Left lung (tissue), 4 donors: ENCODE measurements at regions not wholly inside any gene's neighbourhood (a gene's known extent, or its start where the extent isn't known, plus 50 kb on each side); places are given as distances from the start of the nearest gene placed in this dataset.

Source experiments
- ATAC-seq: fragments of 200-7000 bp; cut with Tn5 transposase; one replicate; pipeline ENCODE4 v1.9.1; 2020; ENCODE audit warnings: moderate library complexity
- DNase-seq, 4 donors: peaks; one replicate each; pipeline ENCODE4 v3.0.0-alpha.2; 2013 to 2020
- H3K27ac ChIP-seq, 2 donors: fragments of 200-600 bp; sonication (generic) in 1 of 2; one replicate each; pipeline versions ENCODE4 v1.5.0 to v1.8.0; 2020 to 2021
- H3K27me3 ChIP-seq, 2 donors: fragments of 200-600 bp; sonication (generic) in 1 of 2; one replicate each; pipeline versions ENCODE4 v1.5.0 to v1.8.0; 2020 to 2021
- H3K36me3 ChIP-seq, 2 donors: fragments of 200-600 bp; sonication (generic) in 1 of 2; one replicate each; pipeline versions ENCODE4 v1.5.0 to v1.8.0; 2020 to 2021
- H3K4me1 ChIP-seq, 2 donors: fragments of 200-600 bp; one replicate each; pipeline ENCODE4 v1.8.0; 2021
- H3K4me3 ChIP-seq, 2 donors: fragments of 200-600 bp; sonication (generic) in 1 of 2; one replicate each; pipeline versions ENCODE4 v1.5.0 to v1.8.0; 2020 to 2021; ENCODE audit warnings: mild to moderate bottlenecking in 1 of 2
- H3K9me3 ChIP-seq, 2 donors: fragments of 200-600 bp; sonication (generic) in 1 of 2; one replicate each; pipeline versions ENCODE4 v1.5.0 to v1.8.0; 2020 to 2021
- CTCF ChIP-seq, 2 donors: fragments of 200-600 bp; sonication (generic) in 1 of 2; IDR thresholded peaks; one replicate each; pipeline versions ENCODE4 v1.5.0 to v1.8.0; 2021; ENCODE audit warnings: antibody characterized with exemption in 2 of 2
- intact Hi-C, 2 donors: fragments of 100-400 bp; cut with DNase I; formaldehyde crosslinking; loops; one replicate each; pipeline versions ENCODE4 v1.11.2 to v1.14.2; 2022
- donor health status: DM: no; HTN: yes; CAD: no.
- donor health status: DM: no; HTN: no; CAD: no.

GRCh38 chr3:643376-643775 is 446.8 kb downstream of the CHL1 start:
- DNase-seq, result no peak
- no peaks in the 10 kb centered on the region for H3K4me1 ChIP-seq
- ATAC-seq, result no peak
- TF ChIP-seq CTCF (IDR thresholded peaks at IDR 0.05), result no peak
- no peaks in the 10 kb centered on the region for H3K9me3 ChIP-seq
- no peaks in the 10 kb centered on the region for H3K27me3 ChIP-seq
- intact Hi-C loops, result no loop called here
- H3K27ac ChIP-seq, result no peak overlapping the region
- H3K36me3 ChIP-seq, result no peaks in the 10 kb centered on the region
- H3K4me3 ChIP-seq, result no peak overlapping the region

DNA sequence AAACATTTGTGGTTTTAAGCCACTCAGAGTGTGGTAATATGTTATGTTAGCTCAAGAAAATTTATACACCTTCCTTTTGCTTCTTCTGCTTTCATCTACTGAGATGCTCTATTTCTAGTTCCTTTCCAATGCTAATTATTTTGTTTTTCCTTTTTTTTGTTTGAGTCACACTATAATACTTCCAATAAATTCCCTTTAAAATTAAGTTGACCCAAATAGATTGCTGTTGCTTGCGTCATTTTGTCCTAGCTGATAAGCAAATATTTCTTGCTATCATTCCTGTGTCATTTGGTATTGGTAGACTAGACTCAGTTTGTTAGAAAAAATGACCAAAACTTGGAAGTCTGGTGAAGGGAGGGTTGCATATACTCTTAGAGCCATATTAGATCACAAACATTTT is 437.0 kb upstream of the CNTN6 start:
- no peak for ATAC-seq
- TF ChIP-seq CTCF (IDR thresholded peaks at IDR 0.05), result no peak
- Histone ChIP-seq H3K9me3 (no peaks in the 10 kb centered on the region), H3K27me3 (no peaks in the 10 kb centered on the region), H3K36me3 (no peaks in the 10 kb centered on the region), H3K4me1 (no peaks in the 10 kb centered on the region), H3K4me3 (no peak overlapping the region), H3K27ac (no peak overlapping the region)
- no peak for DNase-seq
- intact Hi-C loops, result no loop called here

DNA sequence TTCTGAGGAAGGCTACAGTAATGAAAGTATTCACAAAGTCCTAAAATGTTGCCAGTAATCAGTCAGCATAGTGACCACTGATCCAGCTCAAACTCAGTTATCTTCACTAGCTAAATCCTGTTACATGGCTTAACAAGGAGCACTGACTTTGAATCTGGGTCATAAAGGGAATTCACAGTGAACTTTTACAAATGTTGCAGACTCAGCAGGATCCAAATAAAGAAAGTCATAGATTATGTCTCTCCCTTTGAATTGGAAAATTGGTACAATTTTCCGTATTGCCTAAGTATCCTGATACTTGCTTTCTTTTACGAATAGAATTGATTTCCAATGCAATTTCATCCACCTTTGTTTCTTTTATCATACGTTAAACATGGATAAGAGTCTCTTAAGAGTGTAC is 431.5 kb upstream of the CNTN6 start:
- Histone ChIP-seq H3K36me3 (no peaks in the 10 kb centered on the region), H3K4me3 (no peak overlapping the region), H3K27me3 (no peaks in the 10 kb centered on the region), H3K9me3 (no peaks in the 10 kb centered on the region), H3K4me1 (no peaks in the 10 kb centered on the region), H3K27ac (no peak overlapping the region)
- no peak for DNase-seq
- no peak for TF ChIP-seq CTCF (IDR thresholded peaks at IDR 0.05)
- intact Hi-C loops, result no loop called here
- no peak for ATAC-seq

DNA sequence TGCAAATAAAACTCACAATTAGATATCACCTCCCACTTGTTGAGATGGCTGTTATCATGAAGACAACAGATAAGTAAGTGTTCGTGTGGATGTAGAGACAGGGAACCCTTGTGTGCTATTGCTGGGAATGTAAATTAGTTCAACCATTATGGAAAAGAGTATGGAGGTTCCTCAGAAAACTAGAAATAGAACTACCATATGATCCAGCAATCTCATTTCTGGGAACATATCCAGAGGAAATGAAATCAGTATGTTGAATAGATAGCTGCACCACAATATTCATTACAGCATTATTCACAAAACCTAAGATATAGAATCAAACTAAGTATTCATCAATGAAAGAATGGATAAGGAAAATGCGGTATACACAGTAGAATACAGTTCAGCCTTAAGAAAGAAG is 418.7 kb upstream of the CNTN6 start:
- H3K9me3 ChIP-seq, result peaks cover 0 to 18% of the 10 kb centered on the region in 2 donors
- H3K36me3 ChIP-seq, result no peaks in the 10 kb centered on the region
- no peaks in the 10 kb centered on the region for H3K4me1 ChIP-seq
- no peak for DNase-seq
- H3K27ac ChIP-seq, result no peak overlapping the region
- TF ChIP-seq CTCF (IDR thresholded peaks at IDR 0.05), result no peak
- ATAC-seq, result no peak
- no peaks in the 10 kb centered on the region for H3K27me3 ChIP-seq
- no peak overlapping the region for H3K4me3 ChIP-seq
- intact Hi-C loops, result no loop called here

DNA sequence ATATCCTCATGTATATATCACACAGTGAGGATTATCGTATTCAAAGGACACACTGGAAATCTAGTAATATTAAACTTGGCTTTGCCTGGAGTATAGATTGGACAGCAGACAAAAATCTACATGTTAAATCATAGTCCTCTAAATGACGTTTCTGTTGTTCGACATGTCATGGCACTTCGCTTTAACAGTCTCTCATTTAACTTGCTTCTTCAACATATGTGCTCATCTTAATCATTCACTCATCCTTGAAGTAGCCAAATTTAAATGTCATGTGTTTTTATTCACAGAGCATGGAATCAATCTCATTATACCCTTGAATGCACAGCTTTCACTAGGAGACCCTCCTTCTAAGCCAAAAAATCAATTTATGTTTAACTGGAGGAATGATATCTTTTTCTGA is 417.0 kb upstream of the CNTN6 start:
- Histone ChIP-seq H3K27me3 (no peaks in the 10 kb centered on the region), H3K4me1 (no peaks in the 10 kb centered on the region), H3K27ac (no peak overlapping the region), H3K4me3 (no peak overlapping the region), H3K9me3 (peaks cover 0 to 16% of the 10 kb centered on the region in 2 donors), H3K36me3 (no peaks in the 10 kb centered on the region)
- no peak for TF ChIP-seq CTCF (IDR thresholded peaks at IDR 0.05)
- ATAC-seq (no peak), DNase-seq (no peak)
- intact Hi-C loops, result no loop called here
